H9 (cell line): ENCODE measurements at regions not wholly inside any gene's neighbourhood (a gene's known extent, or its start where the extent isn't known, plus 50 kb on each side); places are given as distances from the start of the nearest gene placed in this dataset.

Experiments used
- DNase-seq: peaks from one replicate; pipeline ENCODE4 v3.0.0-alpha.2; 2017
- H2AFZ ChIP-seq: one replicate; pipeline ENCODE4 v1.6.1; 2013; ENCODE audit warnings: mild to moderate bottlenecking, low read length, control low read depth, moderate library complexity
- H2AK5ac ChIP-seq: 2 replicates; pipeline ENCODE4 v1.6.1; 2013; ENCODE audit warnings: low read length, control low read depth, mixed read lengths; ENCODE audit not compliant: insufficient read length
- H2BK120ac ChIP-seq: one replicate; pipeline ENCODE4 v1.6.1; 2013; ENCODE audit warnings: low read depth, mild to moderate bottlenecking, low read length, control low read depth, inconsistent platforms; ENCODE audit not compliant: poor library complexity, severe bottlenecking
- H2BK12ac ChIP-seq: 2 replicates; pipeline ENCODE4 v1.6.1; 2013; ENCODE audit warnings: low read length, control low read depth, mixed read lengths, low read depth; ENCODE audit not compliant: insufficient read length
- H2BK15ac ChIP-seq: 2 replicates; pipeline ENCODE4 v1.6.1; 2013; ENCODE audit warnings: low read depth, low read length, control low read depth
- H2BK20ac ChIP-seq: one replicate; pipeline ENCODE4 v1.6.1; 2013; ENCODE audit warnings: low read depth, mild to moderate bottlenecking, low read length, control low read depth, inconsistent platforms; ENCODE audit not compliant: poor library complexity, severe bottlenecking
- H2BK5ac ChIP-seq: 2 replicates; pipeline ENCODE4 v1.6.1; 2013; ENCODE audit warnings: low read length, control low read depth, mixed read lengths; ENCODE audit not compliant: insufficient read length
- H3K14ac ChIP-seq: 2 replicates; pipeline ENCODE4 v1.6.1; 2013; ENCODE audit warnings: low read length, control low read depth; ENCODE audit not compliant: insufficient read depth
- H3K18ac ChIP-seq: 2 replicates; pipeline ENCODE4 v1.6.1; 2013; ENCODE audit warnings: low read depth, mild to moderate bottlenecking, mixed read lengths, low read length, control low read depth; ENCODE audit not compliant: insufficient read length
- H3K23ac ChIP-seq: 2 replicates; pipeline ENCODE4 v1.6.1; 2013; ENCODE audit warnings: low read length, control low read depth, mixed read lengths, low read depth; ENCODE audit not compliant: insufficient read length
- H3K23me2 ChIP-seq: 2 replicates; pipeline ENCODE4 v1.6.1; 2013; ENCODE audit warnings: low read depth, mild to moderate bottlenecking, mixed read lengths, low read length, control low read depth; ENCODE audit not compliant: insufficient read length, poor library complexity, severe bottlenecking
- H3K27ac ChIP-seq: 2 replicates; pipeline ENCODE4 v1.5.1; 2013; ENCODE audit warnings: low read length, control low read depth, mixed read lengths, low read depth; ENCODE audit not compliant: insufficient read length
- H3K27me3 ChIP-seq: 2 replicates; pipeline ENCODE4 v1.6.1; 2013; ENCODE audit warnings: low read length, control low read depth, inconsistent platforms; ENCODE audit not compliant: insufficient read depth
- H3K4ac ChIP-seq: 2 replicates; pipeline ENCODE4 v1.6.1; 2013; ENCODE audit warnings: low read depth, mild to moderate bottlenecking, control low read depth, inconsistent platforms, low read length, moderate library complexity
- H3K4me1 ChIP-seq: 2 replicates; pipeline ENCODE4 v1.6.1; 2013; ENCODE audit warnings: low read length, control low read depth, inconsistent platforms; ENCODE audit not compliant: insufficient read depth
- H3K4me2 ChIP-seq: 2 replicates; pipeline ENCODE4 v1.6.1; 2013; ENCODE audit warnings: low read length, control low read depth, mixed read lengths; ENCODE audit not compliant: insufficient read length, insufficient read depth
- H3K56ac ChIP-seq: 2 replicates; pipeline ENCODE4 v1.6.1; 2013; ENCODE audit warnings: low read depth, mild to moderate bottlenecking, mixed read lengths, low read length, control low read depth; ENCODE audit not compliant: insufficient read length
- H3K79me1 ChIP-seq: 2 replicates; pipeline ENCODE4 v1.6.1; 2013; ENCODE audit warnings: low read depth, mild to moderate bottlenecking, moderate library complexity, low read length, control low read depth, inconsistent platforms; ENCODE audit not compliant: insufficient read depth, poor library complexity, severe bottlenecking
- H3K79me2 ChIP-seq: 2 replicates; pipeline ENCODE4 v1.6.1; 2013; ENCODE audit warnings: low read length, control low read depth, inconsistent platforms; ENCODE audit not compliant: insufficient read depth
- H3K9ac ChIP-seq: 2 replicates; pipeline ENCODE4 v1.6.1; 2013; ENCODE audit warnings: low read length, control low read depth, mixed read lengths; ENCODE audit not compliant: insufficient read length; ENCODE audit errors: extremely low read depth
- H3K9me3 ChIP-seq: one replicate; pipeline ENCODE4 v1.6.1; 2013; ENCODE audit warnings: low read depth, low read length, inconsistent platforms; ENCODE audit not compliant: control insufficient read depth
- H3T11ph ChIP-seq: one replicate; pipeline ENCODE4 v1.6.1; 2013; ENCODE audit warnings: mild to moderate bottlenecking, low read length, control low read depth, inconsistent platforms
- H4K20me1 ChIP-seq: one replicate; pipeline ENCODE4 v1.6.1; 2013; ENCODE audit not compliant: control insufficient read depth, insufficient read length, insufficient read depth
- H4K5ac ChIP-seq: 2 replicates; pipeline ENCODE4 v1.6.1; 2013; ENCODE audit warnings: low read depth, mild to moderate bottlenecking, mixed read lengths, low read length, control low read depth; ENCODE audit not compliant: insufficient read length
- H4K8ac ChIP-seq: replicated peaks from 2 replicates; pipeline ENCODE4 v1.6.1; 2013; ENCODE audit warnings: low read length, control low read depth, mixed read lengths, low read depth; ENCODE audit not compliant: insufficient read length
- H4K91ac ChIP-seq: 2 replicates; pipeline ENCODE4 v1.6.1; 2013; ENCODE audit warnings: low read depth, mild to moderate bottlenecking, moderate library complexity, mixed read lengths, low read length, control low read depth; ENCODE audit not compliant: insufficient read length
- H3K27ac Mint-ChIP-seq, 3 experiments: 2 replicates in 2 of 3; 3 replicates in 1 of 3; pipeline ENCODE4 v1.8.0; 2020 to 2021; ENCODE audit warnings: mixed read lengths in 3 of 3, mild to moderate bottlenecking in 1 of 3, moderate library complexity in 1 of 3
- H3K27me3 Mint-ChIP-seq: 2 replicates; pipeline ENCODE4 v1.8.0; 2021; ENCODE audit warnings: low read depth, mild to moderate bottlenecking, moderate library complexity, mixed read lengths
- H3K36me3 Mint-ChIP-seq, 3 experiments: 2 replicates in 2 of 3; 3 replicates in 1 of 3; pipeline ENCODE4 v1.8.0; 2020 to 2021; ENCODE audit warnings: low read depth in 3 of 3, mixed read lengths in 3 of 3; ENCODE audit not compliant: insufficient read depth in 1 of 3
- H3K4me1 Mint-ChIP-seq, 2 experiments: 2 replicates each; pipeline ENCODE4 v1.8.0; 2020; ENCODE audit warnings: mixed read lengths in 2 of 2
- H3K4me3 Mint-ChIP-seq, 2 experiments: 2 replicates in 1 of 2; 3 replicates in 1 of 2; pipeline ENCODE4 v1.8.0; 2020 to 2021; ENCODE audit warnings: mild to moderate bottlenecking in 2 of 2, mixed read lengths in 2 of 2, moderate library complexity in 1 of 2
- H3K9me3 Mint-ChIP-seq, 2 experiments: 2 replicates in 1 of 2; 3 replicates in 1 of 2; pipeline ENCODE4 v1.8.0; 2020; ENCODE audit warnings: mild to moderate bottlenecking in 2 of 2, mixed read lengths in 2 of 2, moderate library complexity in 1 of 2
- WGBS: extraction: QIAGEN DNeasy Blood & Tissue Kit; methylation state at CpG from one replicate; pipeline ENCODE4 v1.1.7; 2013; ENCODE audit warnings: missing lambda C conversion rate, low lambda C conversion rate, mixed read lengths; ENCODE audit not compliant: insufficient read length; ENCODE audit errors: extremely low coverage; 5-methylcytosine and 5-hydroxymethylcytosine counted together
- TF ChIP-seq, protein P1 (sequence below): fragments of 200-600 bp; sonication (generic); conservative IDR thresholded peaks from 3 replicates; pipeline ENCODE4 v1.8.0; 2021; ENCODE audit warnings: antibody characterized with exemption, mild to moderate bottlenecking

DNA sequence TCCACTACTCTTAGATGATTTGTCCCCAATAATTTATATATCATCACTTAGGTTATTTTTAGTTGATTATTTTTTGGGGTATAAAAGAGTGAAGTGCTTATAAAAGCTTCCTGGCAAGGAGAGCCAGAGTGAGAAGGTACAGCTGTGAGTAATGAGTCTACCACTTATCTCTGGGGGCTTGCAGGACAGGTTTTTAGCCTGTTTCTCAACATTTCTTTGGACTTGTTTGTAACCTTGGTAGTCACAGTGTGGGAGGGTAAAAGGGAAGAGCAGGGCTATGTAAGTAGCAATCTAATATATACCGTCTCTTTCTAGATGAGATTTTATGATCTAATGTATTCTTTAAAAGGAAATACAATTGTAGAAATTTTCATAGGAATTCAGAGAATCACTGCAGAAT is 321.3 kb upstream of the GOLIM4 start:
- H3K9me3 ChIP-seq: no peaks in the 10 kb centered on the region
- H4K5ac ChIP-seq: no peak overlapping the region
- H2BK5ac ChIP-seq: no peak overlapping the region
- no peak overlapping the region for H3K56ac ChIP-seq
- no peak overlapping the region for H2BK20ac ChIP-seq
- H3K4ac ChIP-seq: no peak overlapping the region
- no peak overlapping the region for H3K14ac ChIP-seq
- no peak overlapping the region for H3T11ph ChIP-seq
- no peak overlapping the region for H2BK120ac ChIP-seq
- no peak overlapping the region for H3K18ac ChIP-seq
- TF ChIP-seq, protein P1, sequence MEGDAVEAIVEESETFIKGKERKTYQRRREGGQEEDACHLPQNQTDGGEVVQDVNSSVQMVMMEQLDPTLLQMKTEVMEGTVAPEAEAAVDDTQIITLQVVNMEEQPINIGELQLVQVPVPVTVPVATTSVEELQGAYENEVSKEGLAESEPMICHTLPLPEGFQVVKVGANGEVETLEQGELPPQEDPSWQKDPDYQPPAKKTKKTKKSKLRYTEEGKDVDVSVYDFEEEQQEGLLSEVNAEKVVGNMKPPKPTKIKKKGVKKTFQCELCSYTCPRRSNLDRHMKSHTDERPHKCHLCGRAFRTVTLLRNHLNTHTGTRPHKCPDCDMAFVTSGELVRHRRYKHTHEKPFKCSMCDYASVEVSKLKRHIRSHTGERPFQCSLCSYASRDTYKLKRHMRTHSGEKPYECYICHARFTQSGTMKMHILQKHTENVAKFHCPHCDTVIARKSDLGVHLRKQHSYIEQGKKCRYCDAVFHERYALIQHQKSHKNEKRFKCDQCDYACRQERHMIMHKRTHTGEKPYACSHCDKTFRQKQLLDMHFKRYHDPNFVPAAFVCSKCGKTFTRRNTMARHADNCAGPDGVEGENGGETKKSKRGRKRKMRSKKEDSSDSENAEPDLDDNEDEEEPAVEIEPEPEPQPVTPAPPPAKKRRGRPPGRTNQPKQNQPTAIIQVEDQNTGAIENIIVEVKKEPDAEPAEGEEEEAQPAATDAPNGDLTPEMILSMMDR: no peak
- no peak overlapping the region for H2BK15ac ChIP-seq
- Mint-ChIP-seq H3K4me3 (no peak overlapping the region), H3K27me3 (no peaks in the 10 kb centered on the region), H3K4me1 (peaks cover 22% of the 10 kb centered on the region in 2 experiments), H3K27ac (peak overlapping the region in 2 of 3 experiments; percentile 17 to 30; a peak in 1 of 7 replicates), H3K36me3 (no peaks in the 10 kb centered on the region), H3K9me3 (no peaks in the 10 kb centered on the region)
- no peak overlapping the region for H3K4me2 ChIP-seq
- no peak overlapping the region for H2BK12ac ChIP-seq
- no peak overlapping the region for H2AFZ ChIP-seq
- H3K9ac ChIP-seq: no peak overlapping the region
- no peaks in the 10 kb centered on the region for H3K23me2 ChIP-seq
- H3K79me1 ChIP-seq: no peaks in the 10 kb centered on the region
- no peak overlapping the region for H4K91ac ChIP-seq
- H3K27me3 ChIP-seq: no peaks in the 10 kb centered on the region
- WGBS: no CpG with 5 or more reads among the region's 1 CpG
- H2AK5ac ChIP-seq: no peak overlapping the region
- H3K4me1 ChIP-seq: peaks cover 3% of the 10 kb centered on the region; the same call in 1 of the 2 replicates
- no peak overlapping the region for H3K27ac ChIP-seq
- H3K23ac ChIP-seq: no peak overlapping the region
- no peak overlapping the region for H4K8ac ChIP-seq
- DNase-seq: no peak
- no peaks in the 10 kb centered on the region for H4K20me1 ChIP-seq
- no peaks in the 10 kb centered on the region for H3K79me2 ChIP-seq
